Body of pancreas (tissue), 4 donors: ENCODE measurements at regions not wholly inside any gene's neighbourhood (a gene's known extent, or its start where the extent isn't known, plus 50 kb on each side); places are given as distances from the start of the nearest gene placed in this dataset.

Source experiments
- ATAC-seq: fragments of 150-250 bp; one replicate; pipeline ENCODE4 v1.9.1; 2016
- DNase-seq, 4 donors: peaks; one replicate each; pipeline ENCODE4 v3.0.0-alpha.2; 2019
- H3K27ac ChIP-seq, 4 donors: fragments of 200-600 bp; sonication (generic); 1 replicate in 3 of 4; 2 replicates in 1 of 4; pipeline versions ENCODE4 v1.5.1 to v1.6.1; 2016 to 2019; ENCODE audit warnings: mild to moderate bottlenecking in 1 of 4, mixed read lengths in 1 of 4, moderate library complexity in 1 of 4
- H3K27me3 ChIP-seq, 2 donors: fragments of 200-600 bp; sonication (generic); one replicate each; pipeline ENCODE4 v1.6.0; 2016; ENCODE audit warnings: mild to moderate bottlenecking in 1 of 2
- H3K36me3 ChIP-seq, 2 donors: fragments of 200-600 bp; sonication (generic); replicated peaks in 1 of 2; 2 replicates each; pipeline ENCODE4 v1.5.1; 2016; ENCODE audit warnings: low read depth in 2 of 2; ENCODE audit not compliant: insufficient read depth in 1 of 2
- H3K4me1 ChIP-seq: fragments of 200-600 bp; sonication (generic); one replicate; pipeline ENCODE4 v1.6.0; 2016
- H3K4me3 ChIP-seq, 2 donors: fragments of 200-600 bp; sonication (generic); 1 replicate in 1 of 2; 2 replicates in 1 of 2; pipeline ENCODE4 v1.5.1; 2016 to 2019
- H3K9me3 ChIP-seq, 3 donors: fragments of 200-600 bp; sonication (generic); 1 replicate in 2 of 3; 2 replicates in 1 of 3; pipeline ENCODE4 v1.5.1; 2016
- CTCF ChIP-seq, 7 experiments: fragments of 450-650 bp in 4 of 7; fragments of 200-600 bp in 3 of 7; sonication (generic) in 3 of 7; IDR thresholded peaks; one replicate each; pipeline ENCODE4 v1.5.1; 2016 to 2019; ENCODE audit warnings: antibody characterized with exemption in 7 of 7
- POLR2A ChIP-seq, 3 donors: fragments of 450-650 bp; IDR thresholded peaks; one replicate each; pipeline ENCODE4 v1.6.1; 2016; ENCODE audit warnings: antibody characterized with exemption in 3 of 3, mild to moderate bottlenecking in 2 of 3
- WGBS, 2 donors: methylation state at CpG; one replicate each; pipeline ENCODE4 v1.1.5; 2017; 5-methylcytosine and 5-hydroxymethylcytosine counted together
- intact Hi-C: fragments of 100-400 bp; cut with DNase I; formaldehyde crosslinking; loops from one replicate; pipeline ENCODE4 v1.15.1; 2023

GRCh38 chr9:75664597-75664996 lies 225.9 kb upstream of the PCSK5 start:
- intact Hi-C loops = no loop called here
- Histone ChIP-seq H3K27me3 (no peaks in the 10 kb centered on the region), H3K4me1 (no peaks in the 10 kb centered on the region), H3K27ac (no peak overlapping the region), H3K36me3 (no peaks in the 10 kb centered on the region), H3K4me3 (no peak overlapping the region), H3K9me3 (no peaks in the 10 kb centered on the region)
- ATAC-seq = no peak
- TF ChIP-seq POLR2A (IDR thresholded peaks at IDR 0.05) (no peak), CTCF (IDR thresholded peaks at IDR 0.05) (no peak)
- DNase-seq = no peak
- WGBS, 2 donors = 62 to 67% methylated on average over 4 of the region's 4 CpGs

GRCh38 chr9:75666856-75667554 lies 223.5 kb upstream of the PCSK5 start:
- no peak for DNase-seq
- H3K4me1 ChIP-seq = no peaks in the 10 kb centered on the region
- TF ChIP-seq CTCF (IDR thresholded peaks at IDR 0.05) (no peak), POLR2A (IDR thresholded peaks at IDR 0.05) (no peak)
- no peak for ATAC-seq
- 37 to 43% methylated on average over 10 of the region's 10 CpGs for WGBS, 2 donors
- intact Hi-C loops = no loop called here
- no peak overlapping the region for H3K4me3 ChIP-seq
- H3K36me3 ChIP-seq = no peaks in the 10 kb centered on the region
- H3K27ac ChIP-seq = no peak overlapping the region
- no peaks in the 10 kb centered on the region for H3K9me3 ChIP-seq
- H3K27me3 ChIP-seq = no peaks in the 10 kb centered on the region

- no peak for ATAC-seq
- Histone ChIP-seq H3K4me1 (no peaks in the 10 kb centered on the region), H3K27me3 (no peaks in the 10 kb centered on the region), H3K27ac (no peak overlapping the region), H3K36me3 (no peaks in the 10 kb centered on the region), H3K9me3 (no peaks in the 10 kb centered on the region), H3K4me3 (no peak overlapping the region)
- intact Hi-C loops = no loop called here
- 37 to 39% methylated on average over 2 of the region's 2 CpGs for WGBS, 2 donors
- DNase-seq = no peak
- no peak for TF ChIP-seq CTCF (IDR thresholded peaks at IDR 0.05)
- no peak for TF ChIP-seq POLR2A (IDR thresholded peaks at IDR 0.05)
Observed at GRCh38 chr9:75669721-75670120, 220.8 kb upstream of the PCSK5 start.

- Histone ChIP-seq H3K27me3 (no peaks in the 10 kb centered on the region), H3K4me1 (no peaks in the 10 kb centered on the region), H3K9me3 (no peaks in the 10 kb centered on the region), H3K36me3 (no peaks in the 10 kb centered on the region), H3K27ac (no peak overlapping the region), H3K4me3 (no peak overlapping the region)
- DNase-seq = no peak
- no peak for ATAC-seq
- TF ChIP-seq CTCF (IDR thresholded peaks at IDR 0.05) (no peak), POLR2A (IDR thresholded peaks at IDR 0.05) (no peak)
- intact Hi-C loops = no loop called here
- 61 to 75% methylated on average over 1 of the region's 1 CpG for WGBS, 2 donors
Observed at GRCh38 chr9:75671354-75671753, 219.1 kb upstream of the PCSK5 start.

GRCh38 chr9:75672478-75672877 lies 218.0 kb upstream of the PCSK5 start:
- no peaks in the 10 kb centered on the region for H3K4me1 ChIP-seq
- H3K4me3 ChIP-seq = no peak overlapping the region
- no peak for DNase-seq
- TF ChIP-seq CTCF (IDR thresholded peaks at IDR 0.05) (no peak), POLR2A (IDR thresholded peaks at IDR 0.05) (no peak)
- no peak overlapping the region for H3K27ac ChIP-seq
- intact Hi-C loops = no loop called here
- 29 to 51% methylated on average over 1 of the region's 1 CpG for WGBS, 2 donors
- no peaks in the 10 kb centered on the region for H3K36me3 ChIP-seq
- no peak for ATAC-seq
- no peaks in the 10 kb centered on the region for H3K27me3 ChIP-seq
- no peaks in the 10 kb centered on the region for H3K9me3 ChIP-seq
